GM23338 (cell line): ENCODE measurements at regions not wholly inside any gene's neighbourhood (a gene's known extent, or its start where the extent isn't known, plus 50 kb on each side); places are given as distances from the start of the nearest gene placed in this dataset.

Experiments used
- ATAC-seq: fragments of 200-7000 bp; cut with Tn5 transposase; 3 replicates; pipeline ENCODE4 v1.9.1; 2020
- DNase-seq: peaks from one replicate; pipeline ENCODE4 v3.0.0-alpha.2; 2015; ENCODE audit warnings: low spot score
- H2AFZ ChIP-seq: fragments of 200-600 bp; sonication (generic); 2 replicates; pipeline ENCODE4 v1.8.0; 2016; ENCODE audit warnings: antibody characterized with exemption, mild to moderate bottlenecking, moderate library complexity
- H3F3A ChIP-seq: fragments of 200-600 bp; sonication (generic); replicated peaks from 2 replicates; pipeline ENCODE4 v1.8.0; 2017; ENCODE audit warnings: antibody characterized with exemption, mixed run types, low read depth
- H3K27ac ChIP-seq: fragments of 200-600 bp; sonication (generic); 2 replicates; pipeline ENCODE4 v1.6.1; 2016; ENCODE audit warnings: low read depth
- H3K27me3 ChIP-seq: fragments of 200-600 bp; sonication (generic); 2 replicates; pipeline ENCODE4 v1.8.0; 2016; ENCODE audit warnings: mild to moderate bottlenecking, mixed run types, moderate library complexity; ENCODE audit not compliant: insufficient read depth
- H3K36me3 ChIP-seq: fragments of 200-600 bp; sonication (generic); 2 replicates; pipeline ENCODE4 v1.8.0; 2016; ENCODE audit warnings: mild to moderate bottlenecking; ENCODE audit not compliant: insufficient read depth
- H3K4me1 ChIP-seq: fragments of 200-600 bp; sonication (generic); 2 replicates; pipeline ENCODE4 v1.8.0; 2016; ENCODE audit warnings: mild to moderate bottlenecking, moderate library complexity; ENCODE audit not compliant: insufficient read depth
- H3K4me2 ChIP-seq: fragments of 200-600 bp; sonication (generic); 2 replicates; pipeline ENCODE4 v1.7.1; 2017; ENCODE audit warnings: mixed run types
- H3K4me3 ChIP-seq: fragments of 200-600 bp; sonication (generic); 2 replicates; pipeline ENCODE4 v1.6.1; 2016; ENCODE audit warnings: mixed run types
- H3K79me2 ChIP-seq: fragments of 200-600 bp; sonication (generic); replicated peaks from 2 replicates; pipeline ENCODE4 v1.8.0; 2017; ENCODE audit warnings: mild to moderate bottlenecking; ENCODE audit not compliant: insufficient read depth
- H3K9me2 ChIP-seq: fragments of 200-600 bp; sonication (generic); 2 replicates; pipeline ENCODE4 v1.8.0; 2017; ENCODE audit not compliant: insufficient read depth
- H4K20me1 ChIP-seq: fragments of 200-600 bp; sonication (generic); replicated peaks from 2 replicates; pipeline ENCODE4 v1.8.0; 2017; ENCODE audit warnings: mild to moderate bottlenecking; ENCODE audit not compliant: insufficient read depth
- H3K27ac Mint-ChIP-seq: 2 replicates; pipeline ENCODE4 v1.8.0; 2020; ENCODE audit warnings: inconsistent platforms, mild to moderate bottlenecking, moderate library complexity, mixed read lengths
- H3K27me3 Mint-ChIP-seq: 3 replicates; pipeline ENCODE4 v1.8.0; 2022; ENCODE audit warnings: low read depth, mild to moderate bottlenecking, moderate library complexity, mixed read lengths, inconsistent platforms; ENCODE audit not compliant: insufficient read depth, poor library complexity
- H3K36me3 Mint-ChIP-seq: 3 replicates; pipeline ENCODE4 v1.8.0; 2021; ENCODE audit warnings: low read depth, mild to moderate bottlenecking, inconsistent platforms, moderate library complexity, mixed read lengths
- H3K4me1 Mint-ChIP-seq: 3 replicates; pipeline ENCODE4 v1.8.0; 2020; ENCODE audit warnings: mild to moderate bottlenecking, inconsistent platforms, mixed read lengths
- H3K4me3 Mint-ChIP-seq: 3 replicates; pipeline ENCODE4 v1.8.0; 2021; ENCODE audit warnings: moderate library complexity, mild to moderate bottlenecking, inconsistent platforms, mixed read lengths
- H3K9me3 Mint-ChIP-seq: 3 replicates; pipeline ENCODE4 v1.8.0; 2020; ENCODE audit warnings: moderate library complexity, mild to moderate bottlenecking, inconsistent platforms, mixed read lengths
- CREB1 ChIP-seq: fragments of 250-450 bp; sonication (Bioruptor Pico); IDR thresholded peaks from 2 replicates; pipeline ENCODE4 v1.5.0; 2020; ENCODE audit warnings: low read depth, mild to moderate bottlenecking, moderate library complexity
- EZH2 ChIP-seq: fragments of 200-600 bp; sonication (generic); IDR thresholded peaks from one replicate; pipeline ENCODE4 v1.8.0; 2017; ENCODE audit warnings: antibody characterized with exemption, mild to moderate bottlenecking, low read depth; ENCODE audit not compliant: unreplicated experiment
- EZH2phosphoT487 ChIP-seq: fragments of 200-600 bp; sonication (generic); IDR thresholded peaks from one replicate; pipeline ENCODE4 v1.8.1; 2018; ENCODE audit warnings: antibody characterized with exemption; ENCODE audit not compliant: unreplicated experiment
- NANOG ChIP-seq: IDR thresholded peaks from 2 replicates; pipeline ENCODE4 v1.6.1; 2016; ENCODE audit warnings: antibody characterized with exemption, borderline replicate concordance
- POLR2AphosphoS5 ChIP-seq: IDR thresholded peaks from 2 replicates; pipeline ENCODE4 v1.6.1; 2016; ENCODE audit warnings: antibody characterized with exemption, low read depth
- REST ChIP-seq: IDR thresholded peaks from one replicate; pipeline ENCODE4 v1.6.1; 2018; ENCODE audit warnings: antibody characterized with exemption; ENCODE audit not compliant: unreplicated experiment
- STAT1 ChIP-seq: IDR thresholded peaks from one replicate; pipeline ENCODE4 v1.6.1; 2016; ENCODE audit warnings: antibody characterized with exemption; ENCODE audit not compliant: unreplicated experiment
- ZNF114 ChIP-seq: fragments of 250-450 bp; sonication (Bioruptor Pico); IDR thresholded peaks from 2 replicates; pipeline ENCODE4 v1.5.0; 2020; ENCODE audit warnings: mild to moderate bottlenecking, moderate library complexity
- ZNF331 ChIP-seq: fragments of 250-450 bp; sonication (Bioruptor Pico); IDR thresholded peaks from 2 replicates; pipeline ENCODE4 v1.5.0; 2020; ENCODE audit warnings: low read depth, mild to moderate bottlenecking, moderate library complexity
- ZNF462 ChIP-seq: fragments of 250-450 bp; sonication (Bioruptor Pico); IDR thresholded peaks from 2 replicates; pipeline ENCODE4 v1.5.0; 2020; ENCODE audit warnings: mild to moderate bottlenecking, moderate library complexity
- TF ChIP-seq, protein P1 (sequence below): IDR thresholded peaks from 2 replicates; pipeline ENCODE4 v1.6.1; 2016; ENCODE audit warnings: antibody characterized with exemption

GRCh38 chr18:78780719-78781600 is 198.7 kb upstream of the SALL3 start (continued):
- TF ChIP-seq, protein P1, sequence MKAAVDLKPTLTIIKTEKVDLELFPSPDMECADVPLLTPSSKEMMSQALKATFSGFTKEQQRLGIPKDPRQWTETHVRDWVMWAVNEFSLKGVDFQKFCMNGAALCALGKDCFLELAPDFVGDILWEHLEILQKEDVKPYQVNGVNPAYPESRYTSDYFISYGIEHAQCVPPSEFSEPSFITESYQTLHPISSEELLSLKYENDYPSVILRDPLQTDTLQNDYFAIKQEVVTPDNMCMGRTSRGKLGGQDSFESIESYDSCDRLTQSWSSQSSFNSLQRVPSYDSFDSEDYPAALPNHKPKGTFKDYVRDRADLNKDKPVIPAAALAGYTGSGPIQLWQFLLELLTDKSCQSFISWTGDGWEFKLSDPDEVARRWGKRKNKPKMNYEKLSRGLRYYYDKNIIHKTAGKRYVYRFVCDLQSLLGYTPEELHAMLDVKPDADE: no peak
- TF ChIP-seq ZNF331 (CRISPR knock-in tag) (no peak), ZNF462 (CRISPR knock-in tag) (no peak)

- peaks cover 88% of the 10 kb centered on the region for H3K9me3 Mint-ChIP-seq
- no peak overlapping the region for H3K4me2 ChIP-seq
- H3K27ac ChIP-seq: no peak overlapping the region
- TF ChIP-seq NANOG (no peak), EZH2phosphoT487 (no peak), ZNF114 (CRISPR knock-in tag) (no peak), REST (no peak), EZH2 (no peak), STAT1 (no peak), CREB1 (no peak), ZNF331 (CRISPR knock-in tag) (no peak), POLR2AphosphoS5 (no peak)
- TF ChIP-seq, protein P1: no peak
Observed at GRCh38 chr18:78781601-78781960, 198.0 kb upstream of the SALL3 start.

More at GRCh38 chr18:78781601-78781960, 198.0 kb upstream of the SALL3 start:
- Histone ChIP-seq H3F3A (no peaks in the 10 kb centered on the region), H3K27me3 (no peaks in the 10 kb centered on the region), H3K79me2 (no peaks in the 10 kb centered on the region), H3K4me3 (no peak overlapping the region), H2AFZ (no peak overlapping the region), H3K36me3 (no peaks in the 10 kb centered on the region), H4K20me1 (no peaks in the 10 kb centered on the region), H3K4me1 (no peaks in the 10 kb centered on the region), H3K9me2 (no peaks in the 10 kb centered on the region)
- DNase-seq (no peak), ATAC-seq (no peak)
- Mint-ChIP-seq H3K27me3 (peaks cover 10% of the 10 kb centered on the region), H3K4me3 (no peak overlapping the region), H3K27ac (no peak overlapping the region), H3K4me1 (no peaks in the 10 kb centered on the region), H3K36me3 (peaks cover 34% of the 10 kb centered on the region)
